ENCODE measurements at regions not wholly inside any gene's neighbourhood (a gene's known extent, or its start where the extent isn't known, plus 50 kb on each side); places are given as distances from the start of the nearest gene placed in this dataset.

DNA sequence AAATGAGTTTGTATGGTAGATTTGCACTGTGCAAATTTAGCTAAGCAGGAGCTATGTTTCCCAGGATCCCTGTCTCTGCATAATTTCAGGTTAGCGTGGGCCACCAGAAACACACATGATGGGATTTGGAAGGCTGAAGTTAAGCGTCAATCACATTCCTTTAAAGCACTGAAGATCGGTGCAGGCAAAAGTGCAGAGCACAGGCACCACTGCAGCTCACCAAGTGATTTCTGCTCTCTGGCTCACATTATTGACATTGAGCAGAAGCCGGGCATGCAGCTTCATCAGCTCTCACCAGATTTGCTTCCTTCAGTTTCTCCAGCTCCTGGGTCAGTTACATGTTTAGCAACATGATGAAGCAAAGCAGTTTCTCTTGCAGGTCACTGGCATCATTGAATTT lies 256.4 kb upstream of the TGFBR2 start:
- TF ChIP-seq EZH2 (IDR thresholded peaks at IDR 0.05) (no peak), POLR2AphosphoS5 (IDR thresholded peaks at IDR 0.05; ENCODE audit: borderline replicate concordance, low read depth, low read length) (no peak), FOXP2 (optimal IDR thresholded peaks at IDR 0.05; ENCODE audit: control extremely low read depth, extremely low read length, insufficient read depth) (no peak)
